Transverse colon (tissue), 4 donors: ENCODE measurements at regions not wholly inside any gene's neighbourhood (a gene's known extent, or its start where the extent isn't known, plus 50 kb on each side); places are given as distances from the start of the nearest gene placed in this dataset.

Experiments
- DNase-seq: peaks from one replicate; pipeline ENCODE4 v3.0.0-alpha.2; 2019
- H3K27ac ChIP-seq, 4 donors: fragments of 200-600 bp; sonication (generic); 2 replicates each; pipeline ENCODE4 v1.5.1; 2016 to 2018; ENCODE audit warnings: inconsistent platforms in 4 of 4
- H3K27me3 ChIP-seq: fragments of 200-600 bp; sonication (generic); 2 replicates; pipeline ENCODE4 v1.5.1; 2017; ENCODE audit warnings: inconsistent platforms
- H3K36me3 ChIP-seq, 4 donors: fragments of 200-600 bp; sonication (generic); 2 replicates each; pipeline ENCODE4 v1.5.1; 2017 to 2019; ENCODE audit warnings: inconsistent platforms in 4 of 4
- H3K4me1 ChIP-seq, 4 donors: fragments of 200-600 bp; sonication (generic); 2 replicates each; pipeline ENCODE4 v1.5.1; 2017 to 2020; ENCODE audit warnings: inconsistent platforms in 4 of 4
- H3K4me3 ChIP-seq, 4 donors: fragments of 200-600 bp; sonication (generic); 1 replicate in 1 of 4; 2 replicates in 3 of 4; pipeline versions ENCODE4 v1.5.1 to v1.6.1; 2017 to 2019; ENCODE audit warnings: inconsistent platforms in 4 of 4
- H3K9me3 ChIP-seq, 2 donors: fragments of 200-600 bp; sonication (generic); 2 replicates each; pipeline ENCODE4 v1.5.1; 2017 to 2019; ENCODE audit warnings: inconsistent platforms in 2 of 2
- CTCF ChIP-seq, 5 experiments: fragments of 200-600 bp in 3 of 5; fragments of 450-650 bp in 2 of 5; sonication (generic) in 3 of 5; IDR thresholded peaks; 1 replicate in 2 of 5; 2 replicates in 3 of 5; pipeline ENCODE4 v1.5.1; 2016 to 2017; ENCODE audit warnings: antibody characterized with exemption in 5 of 5, inconsistent platforms in 3 of 5, mild to moderate bottlenecking in 2 of 5, moderate library complexity in 1 of 5
- EP300 ChIP-seq: sonication (generic); formaldehyde crosslinking; IDR thresholded peaks from one replicate; pipeline ENCODE4 v1.6.1; 2017; ENCODE audit warnings: antibody characterized with exemption, low read depth
- POLR2A ChIP-seq: fragments of 450-650 bp; IDR thresholded peaks from one replicate; pipeline ENCODE4 v1.6.1; 2016; ENCODE audit warnings: antibody characterized with exemption, mild to moderate bottlenecking, moderate library complexity
- POLR2AphosphoS5 ChIP-seq, 3 donors: sonication (generic); formaldehyde crosslinking; IDR thresholded peaks; one replicate each; pipeline ENCODE4 v1.6.1; 2016; ENCODE audit warnings: antibody characterized with exemption in 3 of 3
- WGBS, 2 donors: methylation state at CpG; one replicate each; pipeline ENCODE4 v1.1.5; 2018; ENCODE audit warnings: low coverage in 1 of 2; 5-methylcytosine and 5-hydroxymethylcytosine counted together
- in situ Hi-C, 4 donors: fragments of 200-750 bp; cut with MboI; loops; one replicate each; pipeline versions ENCODE4 v1.15.0 to v1.15.1; 2017; ENCODE audit warnings: low sequenced_read_pairs in 3 of 4, low pct_ligation_motif_present in 1 of 4, low pct_unique_long_range_greater_than_20kb in 1 of 4
- intact Hi-C: fragments of 100-400 bp; cut with DNase I; formaldehyde crosslinking; loops from one replicate; pipeline ENCODE4 v1.15.1; 2023; ENCODE audit warnings: low total_unique reads

- Histone ChIP-seq H3K9me3 (no peaks in the 10 kb centered on the region), H3K4me3 (no peak overlapping the region), H3K4me1 (peaks cover 0 to 3% (median 0%) of the 10 kb centered on the region in 4 donors), H3K27me3 (no peaks in the 10 kb centered on the region), H3K36me3 (no peaks in the 10 kb centered on the region), H3K27ac (no peak overlapping the region)
- no peak for DNase-seq
- intact Hi-C loops, result no loop called here
- no peak for TF ChIP-seq POLR2A
- in situ Hi-C loops, result loop anchor here in 2 of 4 donors (25.0 kb wide), 1 partner anchor 1046 kb away; the partner anchor contains the start of gene MN1 (in 2 of the 2)
- 91 to 100% methylated on average over 1 to 19 of the region's 19 CpGs for whole genome bisulfite sequencing, 2 donors
Measured at GRCh38 chr22:26766510-26767350, 109.3 kb downstream of the MIAT start.

- H3K36me3 ChIP-seq, result no peaks in the 10 kb centered on the region
- intact Hi-C loops (no loop called here), in situ Hi-C loops (loop anchor here in 2 of 4 donors (25.0 kb wide), 1 partner anchor 1045 kb away; the partner anchor contains the start of gene MN1 (in 2 of the 2))
- peaks cover 0 to 3% (median 0%) of the 10 kb centered on the region in 4 donors for H3K4me1 ChIP-seq
- H3K4me3 ChIP-seq, result no peak overlapping the region
- no peak for DNase-seq
- H3K9me3 ChIP-seq, result no peaks in the 10 kb centered on the region
- H3K27me3 ChIP-seq, result no peaks in the 10 kb centered on the region
- H3K27ac ChIP-seq, result no peak overlapping the region
- WGBS, 2 donors, result 91 to 93% methylated on average over 5 to 15 of the region's 15 CpGs
- TF ChIP-seq CTCF (IDR thresholded peaks at IDR 0.05) (no peak), POLR2A (no peak), POLR2AphosphoS5 (IDR thresholded peaks at IDR 0.05) (no peak), EP300 (no peak)
Measured at GRCh38 chr22:26767351-26768155, 110.2 kb downstream of the MIAT start.

GRCh38 chr22:26768156-26768515, 110.7 kb downstream of the MIAT start:
- H3K4me3 ChIP-seq, result no peak overlapping the region
- no peak for DNase-seq
- H3K9me3 ChIP-seq, result no peaks in the 10 kb centered on the region
- 88 to 93% methylated on average over 9 of the region's 9 CpGs for WGBS, 2 donors
- H3K27ac ChIP-seq, result no peak overlapping the region
- no peaks in the 10 kb centered on the region for H3K36me3 ChIP-seq
- intact Hi-C loops, result no loop called here
- TF ChIP-seq POLR2A, result no peak
- no peak for TF ChIP-seq CTCF (IDR thresholded peaks at IDR 0.05)
- TF ChIP-seq EP300, result no peak
- TF ChIP-seq POLR2AphosphoS5 (IDR thresholded peaks at IDR 0.05), result no peak
- peaks cover 0 to 3% (median 0%) of the 10 kb centered on the region in 4 donors for H3K4me1 ChIP-seq
- in situ Hi-C loops, result loop anchor here in 2 of 4 donors (25.0 kb wide), 1 partner anchor 1044 kb away; the partner anchor contains the start of gene MN1 (in 2 of the 2)
- H3K27me3 ChIP-seq, result no peaks in the 10 kb centered on the region

- Histone ChIP-seq H3K27ac (no peak overlapping the region), H3K27me3 (no peaks in the 10 kb centered on the region), H3K36me3 (no peaks in the 10 kb centered on the region), H3K4me1 (no peaks in the 10 kb centered on the region), H3K9me3 (no peaks in the 10 kb centered on the region), H3K4me3 (no peak overlapping the region)
- in situ Hi-C loops, result loop anchor here in 2 of 4 donors (25.0 kb wide), 1 partner anchor 1043 kb away; the partner anchor contains the start of gene MN1 (in 2 of the 2)
- DNase-seq, result no peak
- 90 to 100% methylated on average over 5 to 11 of the region's 11 CpGs for WGBS, 2 donors
- TF ChIP-seq POLR2A (no peak), EP300 (no peak), POLR2AphosphoS5 (IDR thresholded peaks at IDR 0.05) (no peak), CTCF (IDR thresholded peaks at IDR 0.05) (no peak)
- intact Hi-C loops, result no loop called here
Measured at GRCh38 chr22:26768952-26769351, 111.6 kb downstream of the MIAT start.
